ENCODE measurements at regions not wholly inside any gene's neighbourhood (a gene's known extent, or its start where the extent isn't known, plus 50 kb on each side); places are given as distances from the start of the nearest gene placed in this dataset.
"Not testable (repeated sequence)": the region's sequence is repeated elsewhere in the genome, so short reads cannot be mapped to it uniquely, and the experiment has no call there.

GRCh38 chr4:66229885-66230284, 559.6 kb upstream of the EPHA5 start:
- no peak for DNase-seq

GRCh38 chr4:66225539-66225938, 555.2 kb upstream of the EPHA5 start:
- no peak for DNase-seq

- no peak for DNase-seq
Observed at GRCh38 chr4:66223068-66223703, 552.9 kb upstream of the EPHA5 start.

- DNase-seq = no peak
Observed at GRCh38 chr4:66219401-66219800, 549.1 kb upstream of the EPHA5 start.

- no peak for DNase-seq
Observed at GRCh38 chr4:66216252-66216651, 546.0 kb upstream of the EPHA5 start.

- no peak for DNase-seq
Observed at GRCh38 chr4:66212489-66212888, 542.2 kb upstream of the EPHA5 start.

- DNase-seq = no peak
Observed at GRCh38 chr4:66204534-66205247, 534.4 kb upstream of the EPHA5 start.

- no peak for DNase-seq
Observed at GRCh38 chr4:66202870-66203269, 532.6 kb upstream of the EPHA5 start.

GRCh38 chr4:66197451-66197850, 527.2 kb upstream of the EPHA5 start:
- no peak for DNase-seq

- DNase-seq = no peak
Observed at GRCh38 chr4:66193487-66193886, 523.2 kb upstream of the EPHA5 start.

GRCh38 chr4:66187175-66187720, 517.0 kb upstream of the EPHA5 start:
- DNase-seq = no peak

- DNase-seq = no peak
Observed at GRCh38 chr4:66186095-66186494, 515.8 kb upstream of the EPHA5 start.

- no peak for DNase-seq
Observed at GRCh38 chr4:66182636-66183035, 512.3 kb upstream of the EPHA5 start.

- DNase-seq = no peak
Observed at GRCh38 chr4:66178906-66179305, 508.6 kb upstream of the EPHA5 start.

GRCh38 chr4:66169341-66169740, 499.1 kb upstream of the EPHA5 start:
- no peak for DNase-seq

GRCh38 chr4:66164869-66165268, 494.6 kb upstream of the EPHA5 start:
- no peak for DNase-seq

- no peak for DNase-seq
Observed at GRCh38 chr4:66160606-66161005, 490.3 kb upstream of the EPHA5 start.

- no peak for DNase-seq
Observed at GRCh38 chr4:66157594-66157993, 487.3 kb upstream of the EPHA5 start.

- DNase-seq = no peak
Observed at GRCh38 chr4:66130042-66130441, 459.8 kb upstream of the EPHA5 start.

GRCh38 chr4:66123831-66124413, 453.6 kb upstream of the EPHA5 start:
- no peak for DNase-seq

GRCh38 chr4:66123190-66123589, 452.9 kb upstream of the EPHA5 start:
- no peak for DNase-seq

- DNase-seq = not testable (repeated sequence)
Observed at GRCh38 chr4:66115231-66115630, 444.9 kb upstream of the EPHA5 start.

GRCh38 chr4:66108898-66109297, 438.6 kb upstream of the EPHA5 start:
- no peak for DNase-seq

- DNase-seq = no peak
Observed at GRCh38 chr4:66097218-66097617, 426.9 kb upstream of the EPHA5 start.

All from CD4-positive, alpha-beta T cell treated with Interleukin-21 for 1 hour (primary cell).